Loucy (cell line): ENCODE measurements at regions not wholly inside any gene's neighbourhood (a gene's known extent, or its start where the extent isn't known, plus 50 kb on each side); places are given as distances from the start of the nearest gene placed in this dataset.

Experiments used
- H2AFZ ChIP-seq: fragments of 200-600 bp; sonication (generic); 2 replicates; pipeline ENCODE4 v1.6.0; 2016; ENCODE audit warnings: antibody characterized with exemption, mild to moderate bottlenecking, low read length, moderate library complexity
- H3F3A ChIP-seq: fragments of 200-600 bp; 2 replicates; pipeline ENCODE4 v1.6.0; 2016; ENCODE audit warnings: antibody characterized with exemption, low read depth, mild to moderate bottlenecking
- H3K27me3 ChIP-seq: fragments of 200-600 bp; sonication (generic); 2 replicates; pipeline ENCODE4 v1.6.1; 2014; ENCODE audit warnings: low read length, mild to moderate bottlenecking; ENCODE audit not compliant: insufficient read depth, poor library complexity, severe bottlenecking
- H3K36me3 ChIP-seq: fragments of 200-600 bp; sonication (generic); 2 replicates; pipeline ENCODE4 v1.6.1; 2016; ENCODE audit warnings: low read length; ENCODE audit not compliant: insufficient read depth
- H3K4me1 ChIP-seq: fragments of 200-600 bp; sonication (generic); 2 replicates; pipeline ENCODE4 v1.5.1; 2014; ENCODE audit warnings: low read length, mild to moderate bottlenecking; ENCODE audit not compliant: insufficient read depth, poor library complexity, severe bottlenecking
- H3K4me2 ChIP-seq: fragments of 200-600 bp; sonication (generic); 2 replicates; pipeline ENCODE4 v1.6.0; 2014; ENCODE audit warnings: antibody characterized with exemption, low read length, low read depth, mild to moderate bottlenecking; ENCODE audit not compliant: poor library complexity, severe bottlenecking
- H3K4me3 ChIP-seq: fragments of 200-600 bp; sonication (generic); 2 replicates; pipeline ENCODE4 v1.5.1; 2014; ENCODE audit warnings: low read length, mild to moderate bottlenecking, mixed read lengths; ENCODE audit not compliant: poor library complexity, severe bottlenecking
- H3K79me2 ChIP-seq: fragments of 200-600 bp; sonication (generic); 2 replicates; pipeline ENCODE4 v1.6.1; 2014; ENCODE audit warnings: low read length; ENCODE audit not compliant: insufficient read depth
- H3K9ac ChIP-seq: fragments of 200-600 bp; sonication (generic); 2 replicates; pipeline ENCODE4 v1.6.0; 2014; ENCODE audit warnings: mild to moderate bottlenecking, low read depth, low read length, moderate library complexity; ENCODE audit not compliant: poor library complexity, severe bottlenecking
- H3K9me2 ChIP-seq: fragments of 200-600 bp; sonication (generic); replicated peaks from 2 replicates; pipeline ENCODE4 v1.6.1; 2016; ENCODE audit warnings: low read depth, low read length, mixed read lengths
- H3K9me3 ChIP-seq: fragments of 200-600 bp; sonication (generic); 2 replicates; pipeline ENCODE4 v1.6.1; 2014; ENCODE audit warnings: mild to moderate bottlenecking, antibody characterized with exemption, low read length, low read depth; ENCODE audit not compliant: insufficient read depth
- H4K20me1 ChIP-seq: fragments of 200-600 bp; sonication (generic); 2 replicates; pipeline ENCODE4 v1.6.0; 2014; ENCODE audit warnings: antibody characterized with exemption, low read length, mild to moderate bottlenecking; ENCODE audit not compliant: insufficient read depth, poor library complexity, severe bottlenecking
- CTCF ChIP-seq: fragments of 200-600 bp; sonication (generic); conservative IDR thresholded peaks from 2 replicates; pipeline ENCODE4 v1.5.1; 2014; ENCODE audit warnings: mild to moderate bottlenecking, antibody characterized with exemption, low read length
- EZH2phosphoT487 ChIP-seq: fragments of 200-600 bp; IDR thresholded peaks from 2 replicates; pipeline ENCODE4 v1.6.1; 2018; ENCODE audit warnings: antibody characterized with exemption, mild to moderate bottlenecking, moderate library complexity, borderline replicate concordance

- Histone ChIP-seq H3K4me2 (no peak overlapping the region), H2AFZ (no peak overlapping the region), H3K4me3 (no peak overlapping the region), H3K9ac (no peak overlapping the region), H3K36me3 (no peaks in the 10 kb centered on the region), H3K9me2 (no peaks in the 10 kb centered on the region), H3K9me3 (no peaks in the 10 kb centered on the region; the same call in 1 of the 2 replicates), H3K27me3 (no peaks in the 10 kb centered on the region), H3K79me2 (no peaks in the 10 kb centered on the region), H3K4me1 (no peaks in the 10 kb centered on the region), H3F3A (no peaks in the 10 kb centered on the region), H4K20me1 (no peaks in the 10 kb centered on the region)
- TF ChIP-seq CTCF (no peak), EZH2phosphoT487 (no peak)
Measured at GRCh38 chr2:71908798-71909197, 238.9 kb downstream of the CYP26B1 start.

GRCh38 chr2:71907503-71907902 is 240.2 kb downstream of the CYP26B1 start:
- Histone ChIP-seq H3K79me2 (no peaks in the 10 kb centered on the region), H3K36me3 (no peaks in the 10 kb centered on the region), H3K4me1 (no peaks in the 10 kb centered on the region), H3K9ac (no peak overlapping the region), H3K27me3 (no peaks in the 10 kb centered on the region), H3F3A (no peaks in the 10 kb centered on the region), H3K9me3 (no peaks in the 10 kb centered on the region; the same call in 1 of the 2 replicates), H4K20me1 (no peaks in the 10 kb centered on the region), H3K4me3 (no peak overlapping the region), H3K9me2 (no peaks in the 10 kb centered on the region), H3K4me2 (no peak overlapping the region), H2AFZ (no peak overlapping the region)
- no peak for TF ChIP-seq EZH2phosphoT487
- TF ChIP-seq CTCF = no peak

GRCh38 chr2:71906357-71906973 is 241.2 kb downstream of the CYP26B1 start:
- H3K9ac ChIP-seq = no peak overlapping the region
- no peaks in the 10 kb centered on the region; the same call in 1 of the 2 replicates for H3K9me3 ChIP-seq
- H3K79me2 ChIP-seq = no peaks in the 10 kb centered on the region
- H3K4me3 ChIP-seq = no peak overlapping the region
- H3K4me2 ChIP-seq = no peak overlapping the region
- no peaks in the 10 kb centered on the region for H3F3A ChIP-seq
- H2AFZ ChIP-seq = no peak overlapping the region
- no peaks in the 10 kb centered on the region for H3K4me1 ChIP-seq
- no peaks in the 10 kb centered on the region for H3K27me3 ChIP-seq
- H4K20me1 ChIP-seq = no peaks in the 10 kb centered on the region
- no peaks in the 10 kb centered on the region for H3K36me3 ChIP-seq
- TF ChIP-seq EZH2phosphoT487 (no peak), CTCF (no peak)
- no peaks in the 10 kb centered on the region for H3K9me2 ChIP-seq
